ENCODE measurements at regions not wholly inside any gene's neighbourhood (a gene's known extent, or its start where the extent isn't known, plus 50 kb on each side); places are given as distances from the start of the nearest gene placed in this dataset.

DNA sequence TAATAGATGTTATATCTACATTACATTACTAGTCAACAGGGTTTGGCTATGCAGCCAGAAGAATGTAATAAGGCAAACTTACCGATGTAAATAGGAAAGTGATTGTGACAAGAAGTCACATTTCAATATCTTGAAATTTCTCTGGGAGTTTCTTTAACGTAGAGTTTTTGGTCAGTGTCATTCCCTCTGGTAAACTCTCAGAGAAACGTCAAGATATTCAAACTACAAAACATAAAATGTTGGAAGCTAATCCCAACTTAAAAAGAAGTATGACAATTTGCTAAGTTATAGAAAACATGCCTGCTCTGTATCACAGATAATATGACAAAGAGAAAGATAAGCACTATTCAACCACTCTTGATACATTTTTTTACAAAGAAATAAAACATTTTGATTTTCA lies 111.2 kb upstream of the PRICKLE2 start:
- TF ChIP-seq, protein P1, sequence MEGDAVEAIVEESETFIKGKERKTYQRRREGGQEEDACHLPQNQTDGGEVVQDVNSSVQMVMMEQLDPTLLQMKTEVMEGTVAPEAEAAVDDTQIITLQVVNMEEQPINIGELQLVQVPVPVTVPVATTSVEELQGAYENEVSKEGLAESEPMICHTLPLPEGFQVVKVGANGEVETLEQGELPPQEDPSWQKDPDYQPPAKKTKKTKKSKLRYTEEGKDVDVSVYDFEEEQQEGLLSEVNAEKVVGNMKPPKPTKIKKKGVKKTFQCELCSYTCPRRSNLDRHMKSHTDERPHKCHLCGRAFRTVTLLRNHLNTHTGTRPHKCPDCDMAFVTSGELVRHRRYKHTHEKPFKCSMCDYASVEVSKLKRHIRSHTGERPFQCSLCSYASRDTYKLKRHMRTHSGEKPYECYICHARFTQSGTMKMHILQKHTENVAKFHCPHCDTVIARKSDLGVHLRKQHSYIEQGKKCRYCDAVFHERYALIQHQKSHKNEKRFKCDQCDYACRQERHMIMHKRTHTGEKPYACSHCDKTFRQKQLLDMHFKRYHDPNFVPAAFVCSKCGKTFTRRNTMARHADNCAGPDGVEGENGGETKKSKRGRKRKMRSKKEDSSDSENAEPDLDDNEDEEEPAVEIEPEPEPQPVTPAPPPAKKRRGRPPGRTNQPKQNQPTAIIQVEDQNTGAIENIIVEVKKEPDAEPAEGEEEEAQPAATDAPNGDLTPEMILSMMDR (IDR thresholded peaks at IDR 0.05) = no peak
- no peak for TF ChIP-seq POLR2A (IDR thresholded peaks at IDR 0.05)
